GM21360 (cell line): ENCODE measurements at regions not wholly inside any gene's neighbourhood (a gene's known extent, or its start where the extent isn't known, plus 50 kb on each side); places are given as distances from the start of the nearest gene placed in this dataset.

Source experiments
- ATAC-seq: cut with Tn5 transposase; IDR thresholded peaks from one replicate; pipeline ENCODE4 v1.9.1; 2021; ENCODE audit warnings: mild to moderate bottlenecking, moderate library complexity; ENCODE audit not compliant: unreplicated experiment

DNA sequence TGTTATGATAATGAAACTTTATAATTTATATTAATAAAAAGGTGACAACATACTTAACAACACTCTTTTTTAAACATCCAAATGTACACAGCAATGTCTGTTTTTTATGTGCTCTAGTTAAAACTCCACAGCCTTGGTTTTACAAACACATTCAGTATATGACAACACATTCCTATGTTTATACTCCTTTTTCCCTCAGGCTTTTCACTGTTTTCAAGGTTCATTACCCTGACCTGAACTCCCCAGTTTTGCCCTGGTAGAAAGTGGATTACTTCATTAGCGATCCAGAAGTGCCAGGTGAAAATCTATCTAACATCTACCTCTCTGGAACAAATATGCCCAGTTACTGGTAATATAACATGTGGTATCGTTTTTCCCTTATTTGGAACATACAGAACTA is 340.2 kb upstream of the DDHD1 start:
- ATAC-seq = no peak

- ATAC-seq = no peak
Measured at GRCh38 chr14:53491884-53492277, 338.8 kb upstream of the DDHD1 start.

GRCh38 chr14:53491256-53491883 is 338.2 kb upstream of the DDHD1 start:
- no peak for ATAC-seq

DNA sequence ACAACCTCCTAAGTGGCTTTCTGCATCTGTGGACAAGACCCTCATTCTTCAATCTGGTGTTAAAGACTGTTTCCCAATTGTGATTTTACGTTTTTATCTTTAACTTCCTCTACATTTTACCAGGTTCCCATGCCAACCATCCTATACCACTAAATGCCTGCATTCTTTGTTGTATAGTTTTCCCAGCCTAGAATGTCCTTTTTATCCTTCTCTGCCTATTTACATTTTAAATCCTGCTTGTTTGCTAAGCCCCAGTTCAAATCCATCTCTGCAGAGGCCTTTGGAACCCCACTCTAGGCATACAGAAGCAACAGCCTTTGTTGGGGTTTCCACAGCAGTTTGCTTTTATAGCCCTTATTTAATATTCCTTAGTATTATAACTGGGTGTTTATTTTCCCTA is 325.1 kb upstream of the DDHD1 start:
- ATAC-seq = no peak

DNA sequence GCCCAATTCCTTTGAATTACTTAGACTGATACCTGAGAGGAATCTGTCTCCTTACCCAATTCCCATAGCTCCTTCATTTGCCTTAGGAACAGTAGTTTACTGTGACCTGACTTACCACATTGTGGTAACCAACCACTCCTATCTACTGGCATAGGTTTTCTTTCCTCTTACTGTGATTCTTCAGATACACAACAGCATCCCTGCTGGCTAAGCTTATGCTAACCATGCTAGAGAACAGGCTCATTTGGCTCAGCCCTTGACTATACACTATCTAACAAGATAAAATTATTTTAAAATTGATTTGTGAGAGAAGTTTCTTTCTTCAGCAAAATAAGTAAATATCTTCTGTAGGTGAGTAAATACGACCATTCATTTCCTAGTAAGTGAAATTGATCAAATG is 320.4 kb upstream of the DDHD1 start:
- no peak for ATAC-seq

DNA sequence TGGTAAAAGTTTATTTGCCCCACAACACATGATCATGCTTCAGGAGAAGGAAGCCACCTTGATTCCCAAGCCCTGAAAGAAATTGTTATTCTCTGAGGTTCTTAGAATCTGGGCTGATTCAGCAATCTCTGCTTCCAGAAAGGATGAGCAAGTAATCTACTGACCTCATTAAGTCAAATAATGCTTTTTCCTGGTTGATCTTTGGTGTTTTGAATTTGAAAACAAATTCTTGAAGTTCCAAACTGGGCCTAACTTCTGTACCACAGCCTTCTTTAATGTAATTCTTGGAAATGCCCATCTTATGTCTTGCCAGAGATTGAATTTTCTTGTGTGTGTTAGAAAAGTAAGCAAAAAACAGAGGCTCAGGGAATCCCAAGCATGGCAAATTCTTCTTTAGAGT is 319.2 kb upstream of the DDHD1 start:
- no peak for ATAC-seq

GRCh38 chr14:53470351-53471043 is 317.4 kb upstream of the DDHD1 start:
- no peak for ATAC-seq

DNA sequence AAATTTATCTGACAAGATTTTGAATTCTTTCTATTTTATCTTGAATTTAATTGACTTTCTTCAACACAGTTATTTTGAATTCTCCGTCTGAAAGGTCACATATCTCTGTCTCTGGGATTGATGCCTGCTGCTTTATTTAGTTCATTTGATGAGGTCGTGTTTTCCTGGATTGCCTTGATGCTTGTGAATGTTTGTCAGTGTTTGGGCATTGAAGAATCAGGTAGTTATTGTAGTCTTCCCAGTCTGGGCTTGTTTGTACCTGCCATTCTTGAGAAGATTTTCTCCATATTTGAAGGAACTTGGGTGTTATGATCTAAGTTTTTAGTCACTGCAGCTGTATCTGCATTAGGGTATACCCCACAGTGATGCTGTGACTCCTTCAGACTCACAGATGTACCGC is 315.8 kb upstream of the DDHD1 start:
- ATAC-seq = no peak

DNA sequence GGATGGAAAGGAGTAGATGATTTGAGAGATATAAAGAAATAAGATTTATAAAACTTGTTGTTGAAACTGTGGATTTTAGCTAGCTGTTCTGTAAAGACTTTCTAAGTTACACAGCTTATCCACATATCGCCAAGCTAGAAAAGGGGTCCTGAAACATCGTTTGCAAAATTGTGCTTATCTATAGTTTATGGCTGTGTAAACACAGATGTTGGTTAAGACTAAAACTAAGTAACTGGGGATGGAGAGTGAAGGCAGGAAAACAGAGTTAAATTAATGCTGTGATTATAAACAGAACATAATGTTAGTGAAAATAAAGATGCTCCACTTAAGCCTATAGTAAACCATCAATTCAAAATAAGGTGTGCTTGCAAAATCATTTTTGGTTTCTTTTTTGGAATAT is 311.3 kb upstream of the DDHD1 start:
- ATAC-seq = no peak

GRCh38 chr14:53462931-53463778 is 310.0 kb upstream of the DDHD1 start:
- no peak for ATAC-seq

- no peak for ATAC-seq
Measured at GRCh38 chr14:53461858-53462257, 308.7 kb upstream of the DDHD1 start.

DNA sequence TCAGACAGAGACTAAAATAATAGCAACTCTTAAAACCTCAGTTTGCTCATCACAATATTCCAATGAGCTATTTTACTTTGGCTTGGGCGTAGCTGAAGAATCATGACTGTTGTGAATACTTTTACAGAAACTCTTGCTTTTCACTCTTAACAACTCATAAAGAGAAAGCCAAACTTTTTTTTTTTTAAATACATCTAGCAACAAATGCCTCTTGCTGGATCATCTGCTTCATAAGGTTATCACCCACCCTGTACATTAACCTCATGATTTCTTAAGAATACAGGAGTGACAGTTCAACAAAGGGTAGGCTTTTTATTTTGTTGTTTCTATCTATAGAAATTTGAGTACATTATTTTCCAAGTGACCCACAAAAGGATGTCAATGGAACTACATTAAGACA is 307.4 kb upstream of the DDHD1 start:
- no peak for ATAC-seq

GRCh38 chr14:53458368-53458814 is 305.3 kb upstream of the DDHD1 start:
- ATAC-seq = no peak

GRCh38 chr14:53456931-53457330 is 303.8 kb upstream of the DDHD1 start:
- no peak for ATAC-seq

DNA sequence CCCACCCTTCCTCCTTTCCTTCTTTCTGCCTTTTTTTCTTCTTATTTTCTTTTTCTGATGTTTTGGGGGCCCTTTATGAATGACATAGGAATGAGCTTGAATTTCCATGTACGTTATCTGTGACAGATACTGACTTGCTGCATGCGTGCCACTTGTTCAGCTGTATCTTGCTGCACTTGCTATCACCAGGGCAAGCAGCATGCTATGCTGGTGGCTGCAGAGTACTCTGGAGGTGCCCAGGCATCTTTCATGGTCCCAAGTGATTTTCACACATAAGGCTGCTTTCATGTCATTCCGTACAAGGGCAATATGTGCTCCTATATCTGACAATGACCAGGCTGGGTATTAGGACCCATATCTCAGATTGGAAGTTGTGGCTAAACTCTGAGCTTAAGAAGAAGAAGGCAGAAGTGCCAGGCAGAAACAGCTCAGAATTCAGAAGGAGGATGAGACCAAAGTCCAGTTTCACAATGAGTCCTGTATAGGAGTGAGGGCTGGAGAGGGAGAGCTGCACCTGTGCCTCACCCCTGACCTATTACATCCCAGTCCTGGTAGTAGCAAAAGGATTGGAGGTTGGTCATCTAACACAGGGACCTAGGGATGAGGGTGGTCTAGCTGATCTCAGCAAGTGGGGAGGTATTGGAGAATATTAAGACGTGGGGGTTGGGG is 299.0 kb upstream of the DDHD1 start:
- no peak for ATAC-seq

- no peak for ATAC-seq
Measured at GRCh38 chr14:53450871-53451270, 297.7 kb upstream of the DDHD1 start.

- ATAC-seq = no peak
Measured at GRCh38 chr14:53448682-53449081, 295.6 kb upstream of the DDHD1 start.

DNA sequence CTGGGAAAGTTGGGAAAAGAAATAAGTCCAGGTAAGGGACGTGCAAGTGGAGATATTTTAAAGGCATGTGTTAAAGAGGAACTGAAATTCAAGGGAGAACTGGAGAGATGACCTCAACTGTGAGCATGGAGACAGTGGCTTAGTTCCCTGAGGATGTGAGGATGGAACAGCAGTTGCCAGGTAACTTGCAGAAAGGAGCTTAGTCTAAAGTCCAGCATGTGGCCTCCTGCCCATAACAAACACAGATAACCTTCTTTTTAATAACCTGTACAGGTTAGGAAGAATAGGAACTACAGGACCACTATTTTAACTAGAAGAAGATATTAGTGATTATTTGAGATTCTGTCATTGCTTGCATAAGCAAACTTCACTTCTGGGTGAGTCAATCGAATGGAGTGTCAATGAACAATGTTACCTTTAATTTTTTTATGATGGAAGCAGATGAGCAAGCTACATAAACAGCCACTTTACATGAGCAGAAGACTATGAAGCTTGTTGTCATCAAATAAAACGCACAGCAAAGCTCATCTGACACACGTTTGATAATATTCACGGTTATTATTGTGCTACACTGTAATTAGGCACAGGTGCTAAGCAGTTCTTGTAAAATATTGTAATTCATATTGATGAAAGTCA is 291.7 kb upstream of the DDHD1 start:
- ATAC-seq = no peak

DNA sequence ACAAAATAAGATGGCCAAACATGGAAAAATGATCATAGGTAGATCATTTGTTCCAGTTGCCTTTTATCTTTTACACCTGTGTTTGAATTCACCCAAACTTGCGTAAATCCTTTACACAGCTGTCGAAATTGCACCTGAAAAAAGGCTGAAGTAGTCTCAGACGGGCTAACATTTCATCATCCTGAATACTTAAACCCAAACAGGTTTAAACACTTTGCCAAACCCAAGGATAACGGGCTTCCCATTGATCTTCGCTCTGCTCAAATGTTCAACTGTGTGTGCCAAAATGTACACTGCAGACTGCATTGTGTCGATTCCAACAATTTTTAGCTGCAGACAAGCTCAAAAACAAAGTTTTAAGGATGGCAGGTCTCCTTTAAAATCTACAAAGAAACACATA is 288.7 kb upstream of the DDHD1 start:
- ATAC-seq = no peak

DNA sequence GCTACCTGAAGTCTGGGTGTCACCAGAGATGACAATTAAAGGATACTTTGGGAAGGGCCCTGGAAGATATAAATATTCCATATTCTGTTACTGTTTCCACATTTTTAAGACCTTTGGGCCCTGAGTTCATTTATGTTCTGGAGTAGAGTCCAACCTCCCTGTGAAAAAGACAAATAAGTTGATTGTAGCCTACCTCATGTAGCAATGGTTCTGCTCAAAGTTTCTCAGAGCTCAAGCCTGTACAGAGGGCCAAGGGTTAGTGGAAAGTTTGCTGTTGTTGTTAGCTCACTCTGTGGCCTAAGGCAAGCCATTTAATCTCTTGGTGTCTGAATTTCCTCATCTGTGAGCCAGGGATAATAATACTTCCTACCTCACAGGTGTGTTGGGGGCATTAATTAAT is 284.7 kb upstream of the DDHD1 start:
- ATAC-seq = no peak

DNA sequence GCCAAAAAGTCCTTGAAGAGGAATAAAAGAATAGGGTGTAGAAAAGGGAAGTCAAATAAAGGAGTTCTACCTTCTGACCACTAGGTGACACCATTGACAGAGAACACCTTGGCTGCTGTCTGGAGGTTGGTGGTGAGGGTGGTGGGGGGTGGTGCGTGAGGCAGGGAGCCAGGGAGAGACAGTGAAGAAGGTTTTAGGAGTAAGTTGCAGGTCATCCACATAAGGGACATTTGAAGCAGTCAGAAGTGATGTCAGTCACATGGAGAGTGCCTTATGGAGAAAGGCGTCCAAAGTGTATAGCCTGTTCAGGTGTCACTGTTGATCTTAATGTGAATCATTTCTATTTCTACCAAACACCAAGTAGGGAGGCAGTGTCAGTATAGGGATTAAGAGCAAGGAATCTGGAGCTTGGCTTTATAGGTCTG is 279.3 kb upstream of the DDHD1 start:
- no peak for ATAC-seq
